Suprapubic skin (tissue), 4 donors: ENCODE measurements at regions not wholly inside any gene's neighbourhood (a gene's known extent, or its start where the extent isn't known, plus 50 kb on each side); places are given as distances from the start of the nearest gene placed in this dataset.

Experiments used
- DNase-seq, 2 donors: peaks; one replicate each; pipeline ENCODE4 v3.0.0-alpha.2; 2019; ENCODE audit warnings: low spot score in 2 of 2
- H3K27ac ChIP-seq: fragments of 200-600 bp; sonication (generic); one replicate; pipeline ENCODE4 v1.5.1; 2019
- H3K27me3 ChIP-seq: fragments of 200-600 bp; sonication (generic); one replicate; pipeline ENCODE4 v1.5.1; 2019
- H3K36me3 ChIP-seq: fragments of 200-600 bp; sonication (generic); one replicate; pipeline ENCODE4 v1.5.1; 2019
- H3K4me1 ChIP-seq: fragments of 200-600 bp; sonication (generic); one replicate; pipeline ENCODE4 v1.5.1; 2019
- H3K4me3 ChIP-seq: fragments of 200-600 bp; sonication (generic); one replicate; pipeline ENCODE4 v1.5.1; 2019; ENCODE audit warnings: mild to moderate bottlenecking
- H3K9me3 ChIP-seq: fragments of 200-600 bp; sonication (generic); one replicate; pipeline ENCODE4 v1.5.1; 2019
- EP300 ChIP-seq: sonication (generic); formaldehyde crosslinking; IDR thresholded peaks from one replicate; pipeline ENCODE4 v1.6.1; 2017; ENCODE audit warnings: antibody characterized with exemption
- POLR2A ChIP-seq, 2 donors: fragments of 450-650 bp; IDR thresholded peaks; one replicate each; pipeline ENCODE4 v1.6.1; 2017; ENCODE audit warnings: antibody characterized with exemption in 2 of 2, mild to moderate bottlenecking in 2 of 2, moderate library complexity in 2 of 2
- POLR2AphosphoS5 ChIP-seq, 3 donors: sonication (generic); formaldehyde crosslinking; IDR thresholded peaks; one replicate each; pipeline ENCODE4 v1.6.1; 2017; ENCODE audit warnings: antibody characterized with exemption in 3 of 3
- WGBS: methylation state at CpG from one replicate; pipeline ENCODE4 v1.1.5; 2018; 5-methylcytosine and 5-hydroxymethylcytosine counted together
- TF ChIP-seq, protein P1 (sequence below), 2 donors: fragments of 200-600 bp in 1 of 2; fragments of 450-650 bp in 1 of 2; sonication (generic) in 1 of 2; IDR thresholded peaks; one replicate each; pipeline ENCODE4 v1.5.1; 2016 to 2019; ENCODE audit warnings: antibody characterized with exemption in 2 of 2, mild to moderate bottlenecking in 1 of 2, moderate library complexity in 1 of 2

DNA sequence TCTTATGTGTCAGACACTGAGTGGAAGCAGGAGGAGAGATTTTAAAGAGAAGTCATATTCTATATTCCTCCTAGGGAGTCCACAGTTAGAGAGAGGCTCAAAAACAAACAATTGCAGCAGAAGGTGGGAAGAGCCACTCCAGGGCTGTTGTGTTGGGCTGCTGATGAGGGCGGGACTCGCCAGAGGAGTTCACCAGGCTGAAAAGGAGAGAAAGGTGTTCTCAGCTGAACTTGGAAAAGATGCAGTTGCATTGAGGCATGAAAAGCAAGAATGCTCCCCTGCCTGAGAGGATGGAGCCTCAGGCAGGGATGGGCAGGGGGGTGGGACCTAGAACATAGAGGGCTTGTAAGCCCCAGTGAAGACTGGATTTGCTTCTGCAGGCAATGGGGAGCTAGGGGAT lies 324.2 kb downstream of the CXCL12 start:
- Histone ChIP-seq H3K27me3 (peaks cover 4% of the 10 kb centered on the region), H3K9me3 (no peaks in the 10 kb centered on the region), H3K27ac (no peak overlapping the region), H3K36me3 (no peaks in the 10 kb centered on the region), H3K4me1 (peaks cover 13% of the 10 kb centered on the region), H3K4me3 (no peak overlapping the region)
- no peak for DNase-seq
- TF ChIP-seq, protein P1, sequence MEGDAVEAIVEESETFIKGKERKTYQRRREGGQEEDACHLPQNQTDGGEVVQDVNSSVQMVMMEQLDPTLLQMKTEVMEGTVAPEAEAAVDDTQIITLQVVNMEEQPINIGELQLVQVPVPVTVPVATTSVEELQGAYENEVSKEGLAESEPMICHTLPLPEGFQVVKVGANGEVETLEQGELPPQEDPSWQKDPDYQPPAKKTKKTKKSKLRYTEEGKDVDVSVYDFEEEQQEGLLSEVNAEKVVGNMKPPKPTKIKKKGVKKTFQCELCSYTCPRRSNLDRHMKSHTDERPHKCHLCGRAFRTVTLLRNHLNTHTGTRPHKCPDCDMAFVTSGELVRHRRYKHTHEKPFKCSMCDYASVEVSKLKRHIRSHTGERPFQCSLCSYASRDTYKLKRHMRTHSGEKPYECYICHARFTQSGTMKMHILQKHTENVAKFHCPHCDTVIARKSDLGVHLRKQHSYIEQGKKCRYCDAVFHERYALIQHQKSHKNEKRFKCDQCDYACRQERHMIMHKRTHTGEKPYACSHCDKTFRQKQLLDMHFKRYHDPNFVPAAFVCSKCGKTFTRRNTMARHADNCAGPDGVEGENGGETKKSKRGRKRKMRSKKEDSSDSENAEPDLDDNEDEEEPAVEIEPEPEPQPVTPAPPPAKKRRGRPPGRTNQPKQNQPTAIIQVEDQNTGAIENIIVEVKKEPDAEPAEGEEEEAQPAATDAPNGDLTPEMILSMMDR (IDR thresholded peaks at IDR 0.05), result no peak
- TF ChIP-seq POLR2A (IDR thresholded peaks at IDR 0.05), result no peak
- no peak for TF ChIP-seq POLR2AphosphoS5 (IDR thresholded peaks at IDR 0.05)
- no peak for TF ChIP-seq EP300
- 94% methylated on average over 2 of the region's 2 CpGs for WGBS

DNA sequence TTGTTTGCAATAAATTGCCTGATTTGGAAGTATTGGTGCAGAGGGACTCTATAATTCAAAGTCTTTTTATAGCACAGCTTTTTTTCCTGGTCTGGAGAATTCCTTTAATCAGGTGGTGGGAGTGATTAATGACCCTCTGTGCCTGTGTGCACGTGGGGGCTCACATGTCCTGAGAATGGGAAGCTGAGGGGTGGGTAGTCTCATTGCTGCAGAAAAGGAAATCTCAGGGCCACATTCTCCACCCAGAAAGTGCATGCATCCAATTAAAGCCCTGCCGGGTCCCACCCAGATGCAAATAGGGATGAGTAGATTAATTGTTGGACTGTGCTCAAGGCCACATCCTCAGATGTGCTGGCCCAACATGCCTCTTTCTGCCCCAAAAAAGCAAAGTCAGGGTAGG lies 324.7 kb downstream of the CXCL12 start:
- DNase-seq, result no peak
- Histone ChIP-seq H3K36me3 (no peaks in the 10 kb centered on the region), H3K9me3 (no peaks in the 10 kb centered on the region), H3K27me3 (peaks cover 4% of the 10 kb centered on the region), H3K4me3 (no peak overlapping the region), H3K27ac (no peak overlapping the region), H3K4me1 (peaks cover 9% of the 10 kb centered on the region)
- TF ChIP-seq POLR2AphosphoS5 (IDR thresholded peaks at IDR 0.05) (no peak), POLR2A (IDR thresholded peaks at IDR 0.05) (no peak), EP300 (no peak)
- TF ChIP-seq, protein P1 (IDR thresholded peaks at IDR 0.05), result no peak
- 14% methylated on average over 2 of the region's 2 CpGs for WGBS

DNA sequence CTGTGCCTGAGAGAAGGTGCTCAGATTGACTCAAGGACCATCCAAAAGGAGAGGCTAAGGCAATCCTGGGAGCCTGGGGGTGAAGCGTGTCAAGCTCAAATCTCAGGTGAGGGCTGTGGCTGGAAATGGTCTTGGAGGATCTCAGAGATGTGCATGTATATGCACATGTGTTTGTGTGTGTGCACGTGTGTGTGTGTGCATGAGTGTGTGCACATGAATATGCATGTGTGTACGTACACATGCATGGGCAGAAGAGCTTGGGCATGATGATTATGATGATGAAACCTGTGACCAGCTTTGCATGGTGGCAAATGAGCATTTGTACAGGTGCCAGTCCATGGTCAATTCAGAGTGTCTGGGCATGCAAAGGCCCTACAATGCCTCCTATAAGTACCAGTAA lies 326.6 kb downstream of the CXCL12 start:
- TF ChIP-seq, protein P1 (IDR thresholded peaks at IDR 0.05), result no peak
- Histone ChIP-seq H3K27ac (no peak overlapping the region), H3K36me3 (no peaks in the 10 kb centered on the region), H3K4me1 (no peaks in the 10 kb centered on the region), H3K4me3 (no peak overlapping the region), H3K27me3 (peaks cover 4% of the 10 kb centered on the region), H3K9me3 (no peaks in the 10 kb centered on the region)
- DNase-seq, result no peak
- WGBS, result 82% methylated on average over 3 of the region's 3 CpGs

DNA sequence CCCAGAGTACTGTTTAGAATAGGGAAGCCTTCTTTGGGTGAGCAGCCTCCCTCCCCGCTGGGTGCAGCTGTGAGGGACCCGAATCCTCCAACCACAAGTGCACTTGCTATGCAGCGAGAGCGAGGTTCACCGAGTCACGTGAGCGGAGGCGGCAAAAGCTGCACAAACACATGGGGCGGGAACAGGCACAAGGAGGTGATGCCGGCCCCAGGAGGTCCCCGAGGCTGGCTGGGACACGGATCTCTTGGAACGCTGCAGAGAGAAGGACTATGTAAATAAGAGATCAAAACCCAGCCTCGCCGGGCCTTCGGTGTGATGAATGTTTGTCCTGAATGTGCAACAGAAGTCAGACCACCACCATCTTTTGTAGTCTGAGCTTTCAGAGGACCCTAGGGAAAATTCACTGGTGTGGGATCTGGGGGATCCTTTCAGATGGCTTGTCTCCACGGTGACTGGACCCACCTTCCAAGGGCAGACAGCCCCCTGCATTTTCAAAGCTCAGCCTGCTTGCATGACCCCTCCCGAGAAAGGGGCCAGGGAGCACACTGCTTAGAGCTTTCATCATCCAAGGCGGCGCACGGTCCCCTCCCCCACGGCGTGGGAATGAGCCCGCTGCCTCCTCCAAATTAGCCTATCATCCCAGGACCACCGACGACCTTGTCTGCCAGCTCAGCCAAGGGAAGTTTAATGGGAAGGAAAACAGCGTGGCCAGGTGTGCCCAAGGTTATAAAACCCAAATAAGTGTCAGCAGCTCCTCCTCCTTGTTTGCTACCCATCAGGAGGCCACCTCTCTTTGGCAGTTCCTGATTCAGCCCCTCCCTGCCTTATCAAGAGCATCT lies 327.7 kb downstream of the CXCL12 start:
- Histone ChIP-seq H3K4me3 (no peak overlapping the region), H3K27me3 (peaks cover 4% of the 10 kb centered on the region), H3K4me1 (peaks cover 2% of the 10 kb centered on the region), H3K36me3 (no peaks in the 10 kb centered on the region), H3K27ac (no peak overlapping the region), H3K9me3 (no peaks in the 10 kb centered on the region)
- TF ChIP-seq POLR2A (IDR thresholded peaks at IDR 0.05), result no peak
- TF ChIP-seq, protein P1 (IDR thresholded peaks at IDR 0.05), result no peak
- no peak for TF ChIP-seq EP300
- TF ChIP-seq POLR2AphosphoS5 (IDR thresholded peaks at IDR 0.05), result no peak
- no peak for DNase-seq
- WGBS, result 76% methylated on average over 26 of the region's 27 CpGs

DNA sequence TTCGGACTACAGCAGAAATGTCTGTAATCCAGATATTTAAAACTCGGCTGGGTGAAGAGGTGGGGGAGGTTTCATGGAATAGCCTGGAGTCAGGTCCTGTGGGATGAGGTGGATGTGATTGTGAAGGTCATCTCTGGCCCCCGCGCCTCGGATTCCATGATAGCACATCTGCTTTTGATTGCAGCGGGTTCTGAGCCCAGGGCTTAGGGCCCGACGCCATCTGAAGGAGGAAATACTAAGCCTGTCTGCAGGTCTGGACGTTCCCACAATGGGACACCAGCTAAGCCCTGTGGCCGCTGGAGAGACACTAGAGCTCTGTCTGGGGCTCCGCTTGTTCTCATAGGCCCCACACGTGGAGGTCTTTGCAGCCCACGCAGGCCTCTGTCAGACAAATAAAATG lies 328.7 kb downstream of the CXCL12 start:
- no peak overlapping the region for H3K4me3 ChIP-seq
- 46% methylated on average over 13 of the region's 13 CpGs for WGBS

More for the DNA sequence above, 328.7 kb downstream of the CXCL12 start:
- Histone ChIP-seq H3K9me3 (no peaks in the 10 kb centered on the region), H3K27ac (no peak overlapping the region), H3K4me1 (peaks cover 12% of the 10 kb centered on the region), H3K27me3 (peaks cover 4% of the 10 kb centered on the region), H3K36me3 (no peaks in the 10 kb centered on the region)
- DNase-seq, result no peak
- TF ChIP-seq EP300, result no peak
- TF ChIP-seq POLR2AphosphoS5 (IDR thresholded peaks at IDR 0.05), result no peak
- TF ChIP-seq, protein P1 (IDR thresholded peaks at IDR 0.05), result no peak
- no peak for TF ChIP-seq POLR2A (IDR thresholded peaks at IDR 0.05)
